ENCODE measurements at regions not wholly inside any gene's neighbourhood (a gene's known extent, or its start where the extent isn't known, plus 50 kb on each side); places are given as distances from the start of the nearest gene placed in this dataset.
"Not testable (repeated sequence)": the region's sequence is repeated elsewhere in the genome, so short reads cannot be mapped to it uniquely, and the experiment has no call there.

- DNase-seq, result no peak
Measured at GRCh38 chr13:110006304-110006703, 219.9 kb upstream of the IRS2 start.

GRCh38 chr13:110005563-110005962 is 219.2 kb upstream of the IRS2 start:
- no peak for DNase-seq

DNA sequence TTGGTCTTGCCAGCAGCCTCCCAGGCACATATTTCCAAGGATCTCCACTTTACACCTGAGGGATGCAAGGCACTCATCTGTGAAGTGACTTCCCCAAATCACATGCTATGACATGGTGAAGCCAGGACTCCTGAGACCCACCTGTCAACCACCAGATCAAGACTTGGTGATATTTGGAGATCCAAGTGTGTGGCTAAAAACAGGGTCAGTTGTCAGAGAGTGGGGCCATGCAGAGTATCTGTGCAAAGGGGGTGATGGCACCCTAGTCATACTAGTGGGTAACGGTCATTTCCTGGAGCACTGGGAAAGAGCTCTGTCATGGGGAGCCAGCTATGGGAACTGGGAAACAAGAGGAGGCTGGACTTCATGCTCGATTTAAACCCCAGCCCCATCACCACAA is 218.4 kb upstream of the IRS2 start:
- no peak for DNase-seq

DNA sequence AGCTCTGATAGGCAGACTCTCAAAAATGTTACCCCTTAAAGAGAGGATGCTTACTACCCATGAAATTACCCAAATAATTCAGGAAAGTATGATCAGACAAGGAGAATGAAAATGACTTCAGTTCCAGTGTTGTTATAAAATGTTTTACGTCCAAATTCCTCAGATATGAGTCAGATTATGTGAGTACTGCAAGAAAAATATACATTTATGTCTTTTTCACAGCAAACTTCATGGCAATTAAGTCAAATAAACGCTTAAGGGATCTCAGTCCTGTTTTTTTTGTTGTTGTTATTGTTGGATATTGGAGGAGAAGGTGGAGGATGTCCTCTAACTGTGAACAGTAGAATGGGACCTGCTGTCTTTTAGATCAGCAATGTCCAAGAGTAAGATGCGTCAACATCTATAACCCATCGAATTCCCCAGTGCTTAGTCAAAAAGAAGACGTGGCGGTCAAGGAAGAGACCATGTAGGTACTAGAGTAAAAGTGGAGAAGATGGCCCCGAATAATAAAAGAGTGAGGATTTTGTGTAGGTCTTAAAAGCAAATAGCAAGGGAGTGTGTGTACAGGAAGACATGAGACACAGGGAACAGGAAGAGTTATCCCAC is 215.4 kb upstream of the IRS2 start:
- no peak for DNase-seq

DNA sequence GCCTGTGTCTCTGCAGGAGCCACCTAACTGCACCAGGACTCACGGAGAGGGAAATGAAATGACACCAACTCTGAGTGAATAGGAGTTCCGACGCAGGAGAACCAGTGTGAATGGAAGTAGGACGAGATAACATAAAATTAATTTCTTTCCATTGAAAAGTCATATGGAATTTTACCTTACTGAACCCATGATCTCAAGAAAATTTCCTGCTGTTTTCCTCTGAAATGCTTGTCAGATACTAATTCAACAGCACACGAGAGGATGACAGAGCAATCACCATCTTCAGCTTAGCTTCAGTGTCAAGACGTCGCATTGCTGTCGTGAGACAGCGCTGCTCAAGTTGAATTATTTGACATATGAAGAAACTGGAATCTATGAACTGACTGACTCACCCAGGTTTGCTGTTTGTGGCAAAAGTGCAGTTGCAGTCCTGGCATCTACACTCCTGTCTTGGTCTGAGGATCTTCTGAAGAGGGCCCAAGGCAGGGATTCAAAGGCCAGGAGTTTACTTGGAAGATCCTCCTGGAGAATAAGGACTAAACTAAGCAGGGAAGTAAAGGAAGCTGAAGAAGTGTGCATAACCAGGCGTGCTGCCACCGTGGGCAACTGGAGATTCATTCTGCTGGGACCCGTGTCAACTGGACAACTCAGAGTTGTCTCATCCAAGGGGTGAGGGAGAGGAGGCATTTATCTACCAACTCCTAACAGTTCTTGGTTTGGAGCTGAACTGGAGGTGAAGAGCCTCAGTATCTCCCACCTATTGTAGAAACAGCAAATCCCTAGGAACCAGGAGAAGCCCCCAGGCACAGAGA is 214.4 kb upstream of the IRS2 start:
- no peak for DNase-seq

- no peak for DNase-seq
Measured at GRCh38 chr13:109999659-110000533, 213.5 kb upstream of the IRS2 start.

GRCh38 chr13:109998684-109999533 is 212.5 kb upstream of the IRS2 start:
- no peak for DNase-seq

GRCh38 chr13:109998037-109998436 is 211.7 kb upstream of the IRS2 start:
- no peak for DNase-seq

DNA sequence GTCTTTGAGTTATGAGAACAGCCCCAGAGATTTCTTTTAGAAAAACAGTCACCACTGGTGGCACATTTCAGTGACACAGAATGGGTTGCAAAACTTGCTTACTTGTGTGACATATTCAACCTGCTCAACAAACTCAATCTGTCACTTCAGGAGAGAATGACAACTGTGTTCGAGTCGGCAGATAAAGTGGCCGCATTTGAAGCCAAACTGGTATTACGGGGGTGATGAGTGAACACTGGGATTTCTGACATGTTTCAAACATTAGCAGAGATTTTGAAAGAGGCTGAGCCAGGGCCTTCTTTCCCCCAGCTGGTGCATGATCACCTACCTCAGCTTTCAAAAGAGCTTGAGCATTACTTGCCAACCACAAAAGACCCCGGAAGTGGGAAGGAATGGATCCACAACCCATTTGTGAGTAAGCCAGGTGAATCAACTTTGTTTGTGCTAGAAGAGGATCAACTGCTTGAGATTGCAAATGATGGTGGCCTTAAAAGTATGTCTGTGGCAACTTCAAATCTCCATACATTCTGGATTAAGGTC is 210.7 kb upstream of the IRS2 start:
- DNase-seq, result not testable (repeated sequence)

DNA sequence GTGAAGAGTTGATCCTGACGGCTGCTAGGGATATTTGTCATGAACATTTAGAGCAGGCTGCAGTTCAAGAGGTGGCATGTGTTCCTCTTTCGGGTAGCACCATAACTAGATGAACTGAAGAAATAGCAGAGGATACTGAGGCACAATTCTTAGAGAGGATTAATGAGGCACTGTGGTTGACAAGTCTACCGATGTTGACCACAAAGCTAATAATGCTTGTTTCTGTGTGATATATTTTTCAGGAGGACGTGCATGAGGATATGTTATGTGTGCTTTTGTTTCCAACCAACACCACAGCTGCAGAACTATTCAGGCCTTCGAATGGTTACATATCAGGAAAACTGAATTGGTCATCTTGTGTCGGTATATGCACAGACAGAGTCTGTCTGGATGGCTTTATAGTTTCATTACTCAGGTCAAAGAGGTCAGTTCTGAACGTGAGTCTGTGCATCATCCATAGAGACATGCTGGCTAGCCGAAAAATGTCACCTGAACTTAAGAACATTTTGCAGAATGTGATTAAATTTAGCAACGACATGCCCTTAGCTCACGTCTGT is 210.1 kb upstream of the IRS2 start:
- DNase-seq, result no peak

GRCh38 chr13:109995578-109995977 is 209.2 kb upstream of the IRS2 start:
- no peak for DNase-seq

DNA sequence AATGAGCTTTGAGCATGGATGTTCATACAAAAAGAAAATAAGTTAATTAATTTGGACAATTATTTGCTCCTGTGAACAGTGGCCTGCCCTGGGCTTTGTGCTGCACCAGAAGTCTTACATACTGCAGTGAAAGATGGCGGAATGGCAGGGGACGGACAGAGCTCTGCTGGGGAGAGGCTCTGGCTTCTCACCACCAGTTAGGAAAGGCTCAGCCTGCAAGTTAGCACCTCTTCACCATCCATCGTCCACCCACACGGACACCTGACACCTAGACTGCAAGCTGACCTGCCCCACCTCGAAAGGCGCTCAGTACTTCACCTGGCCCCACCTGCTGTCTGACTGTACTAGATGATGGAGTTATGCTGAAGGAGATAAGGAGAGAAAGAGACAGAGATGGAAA is 203.9 kb upstream of the IRS2 start:
- no peak for DNase-seq

DNA sequence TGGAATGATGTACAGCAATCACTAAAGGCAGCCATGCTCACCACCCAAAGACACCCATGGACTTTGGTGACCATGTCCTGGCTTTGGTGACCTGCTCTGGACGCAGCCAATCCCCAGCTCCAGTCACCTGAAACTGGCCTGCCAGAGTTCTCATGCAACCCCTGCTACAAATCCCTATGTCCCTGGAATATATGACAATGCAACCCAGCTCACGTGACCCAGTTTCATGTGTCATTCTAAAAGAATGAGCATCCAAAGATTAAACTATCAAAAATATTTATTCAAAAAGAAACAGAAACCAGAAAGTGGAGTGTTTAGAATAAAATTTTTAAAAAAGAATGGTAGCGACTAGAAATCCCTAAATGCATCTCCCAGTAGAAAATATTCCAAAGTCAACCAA is 203.3 kb upstream of the IRS2 start:
- DNase-seq, result no peak

DNA sequence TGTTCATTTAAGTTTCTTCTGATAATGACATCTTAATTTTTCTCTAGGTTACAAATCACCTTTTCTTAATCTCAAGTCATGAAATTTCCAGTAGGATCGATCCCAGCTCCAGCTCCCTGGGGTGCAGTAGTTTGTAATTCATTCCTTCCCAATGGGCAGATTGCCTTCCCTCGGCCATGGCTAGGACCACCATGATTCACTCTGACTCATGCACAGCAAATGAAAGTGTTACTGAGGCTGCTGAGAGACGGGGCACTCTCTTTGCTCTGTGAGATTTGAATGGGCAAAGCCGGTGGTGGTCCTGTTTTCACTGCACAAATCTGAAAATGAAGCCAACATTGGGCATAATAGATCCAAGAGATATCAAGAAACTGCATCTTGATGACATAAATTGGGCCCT is 202.8 kb upstream of the IRS2 start:
- no peak for DNase-seq

GRCh38 chr13:109986851-109987250 is 200.5 kb upstream of the IRS2 start:
- no peak for DNase-seq

- DNase-seq, result no peak
Measured at GRCh38 chr13:109985871-109986450, 199.6 kb upstream of the IRS2 start.

DNA sequence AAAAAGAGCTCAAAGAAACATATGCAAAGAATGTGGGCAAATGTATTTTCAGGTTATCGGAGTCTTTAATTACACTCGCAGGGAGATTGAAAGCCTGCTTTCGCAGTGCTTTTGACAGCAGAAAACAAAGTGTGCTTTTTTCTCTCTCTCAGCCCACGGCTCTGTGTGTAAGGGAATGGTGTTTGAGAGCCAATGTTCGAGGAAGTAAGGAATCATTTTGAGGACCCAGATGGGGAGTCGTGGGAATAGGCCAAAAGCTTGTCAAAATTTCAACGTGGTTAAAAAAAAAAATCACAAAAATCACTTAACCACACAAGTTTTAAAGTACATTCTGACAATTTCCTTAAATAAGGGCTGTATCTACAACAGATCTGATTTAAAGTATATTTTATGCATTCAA is 197.1 kb upstream of the IRS2 start:
- DNase-seq, result no peak

DNA sequence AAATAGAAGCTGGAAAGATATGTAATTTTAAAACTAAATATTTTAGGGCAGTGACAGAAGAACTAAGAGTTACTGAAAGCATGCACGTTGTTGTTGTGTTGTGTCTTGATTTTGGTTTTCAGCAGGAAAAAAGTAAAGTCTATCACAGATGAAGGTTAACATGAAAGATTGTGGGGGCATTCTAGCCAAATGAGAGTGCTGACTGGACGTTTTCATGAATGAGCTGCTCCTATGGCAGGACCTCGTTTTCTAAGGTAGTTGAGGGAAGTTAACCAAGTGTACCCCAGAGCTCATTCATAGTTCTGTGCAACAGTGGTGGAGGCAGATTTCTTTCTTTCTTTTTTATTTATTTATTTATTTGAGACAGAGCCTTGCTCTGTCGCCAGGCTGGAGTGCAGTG is 194.6 kb upstream of the IRS2 start:
- DNase-seq, result no peak

DNA sequence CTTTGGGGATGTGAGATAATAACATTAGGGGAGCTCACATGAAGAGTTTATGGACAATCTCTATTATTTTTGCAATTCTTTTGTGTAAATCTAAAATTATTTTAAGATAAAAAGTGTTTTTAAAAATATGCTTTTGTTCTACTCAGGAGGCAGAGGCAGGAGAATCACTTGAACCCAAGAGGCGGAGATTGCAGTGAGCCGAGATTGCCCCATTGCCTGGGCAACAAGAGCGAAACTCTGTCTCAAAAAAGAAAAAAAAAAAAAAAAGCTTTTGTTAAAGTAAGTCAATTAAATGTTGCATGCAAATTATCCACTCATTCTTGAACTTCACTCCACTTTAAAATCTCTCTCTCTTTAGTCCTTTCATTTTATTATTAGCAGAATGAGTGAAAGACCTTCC is 193.3 kb upstream of the IRS2 start:
- DNase-seq, result not testable (repeated sequence)

DNA sequence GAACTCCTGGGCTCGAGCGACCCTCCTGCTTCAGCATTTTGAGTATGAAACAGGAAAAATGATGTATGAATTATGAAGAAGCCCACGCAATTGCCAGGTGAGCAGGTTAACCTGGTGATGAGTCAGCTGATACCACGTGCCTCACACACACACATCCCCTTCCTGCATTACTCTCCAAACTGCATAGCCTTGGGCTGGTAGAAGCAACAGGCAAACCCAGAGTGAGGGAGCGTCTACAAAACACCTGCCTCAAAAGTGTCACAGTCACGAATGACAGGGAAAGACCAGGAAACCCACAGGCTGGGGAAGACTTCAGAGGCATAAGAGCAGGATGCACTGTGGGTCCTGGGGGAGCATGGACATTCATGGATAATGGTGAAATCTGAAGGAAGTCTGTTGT is 192.8 kb upstream of the IRS2 start:
- no peak for DNase-seq

GRCh38 chr13:109977212-109977968 is 191.0 kb upstream of the IRS2 start:
- no peak for DNase-seq

Measured in DMS79 (cell line).